Thymus (tissue), 11 donors: ENCODE measurements at regions not wholly inside any gene's neighbourhood (a gene's known extent, or its start where the extent isn't known, plus 50 kb on each side); places are given as distances from the start of the nearest gene placed in this dataset.

ENCODE experiments used
- DNase-seq, 9 donors: peaks; one replicate each; pipeline ENCODE4 v3.0.0-alpha.2; 2013; ENCODE audit warnings: low spot score in 9 of 9, low read depth in 6 of 9, missing footprints in 1 of 9
- H3K27ac ChIP-seq, 2 donors: one replicate each; pipeline ENCODE4 v1.5.1; 2013; ENCODE audit warnings: control low read depth in 1 of 2, low read depth in 1 of 2, low read length in 1 of 2, mild to moderate bottlenecking in 1 of 2, moderate library complexity in 1 of 2
- H3K27me3 ChIP-seq, 2 donors: one replicate each; pipeline ENCODE4 v1.5.1; 2013; ENCODE audit warnings: low read length in 1 of 2; ENCODE audit not compliant: control insufficient read depth in 2 of 2, insufficient read depth in 1 of 2
- H3K36me3 ChIP-seq, 2 donors: one replicate each; pipeline ENCODE4 v1.5.1; 2013; ENCODE audit warnings: low read length in 1 of 2, mild to moderate bottlenecking in 1 of 2, moderate library complexity in 1 of 2; ENCODE audit not compliant: control insufficient read depth in 2 of 2, insufficient read depth in 2 of 2
- H3K4me1 ChIP-seq, 2 donors: one replicate each; pipeline ENCODE4 v1.5.1; 2013; ENCODE audit warnings: low read length in 2 of 2; ENCODE audit not compliant: control insufficient read depth in 2 of 2, insufficient read depth in 2 of 2
- H3K4me3 ChIP-seq, 2 donors: one replicate each; pipeline ENCODE4 v1.5.1; 2013; ENCODE audit warnings: low read length in 2 of 2, control low read depth in 1 of 2, mild to moderate bottlenecking in 1 of 2
- H3K9me3 ChIP-seq, 2 donors: one replicate each; pipeline ENCODE4 v1.5.1; 2013; ENCODE audit warnings: low read length in 1 of 2, mild to moderate bottlenecking in 1 of 2; ENCODE audit not compliant: control insufficient read depth in 2 of 2, insufficient read depth in 1 of 2
- WGBS: extraction: QIAGEN DNeasy Blood & Tissue Kit; methylation state at CpG from one replicate; pipeline ENCODE4 v1.1.7; 2013; 5-methylcytosine and 5-hydroxymethylcytosine counted together
- donor health status: healthy.

- no peaks in the 10 kb centered on the region for H3K27me3 ChIP-seq
- no peaks in the 10 kb centered on the region for H3K4me1 ChIP-seq
- H3K27ac ChIP-seq: no peak overlapping the region
- H3K4me3 ChIP-seq: no peak overlapping the region
- 93% methylated on average over 8 of the region's 8 CpGs for WGBS
- H3K36me3 ChIP-seq: no peaks in the 10 kb centered on the region
- H3K9me3 ChIP-seq: no peaks in the 10 kb centered on the region
- peak in 1 of 9 donors; percentile 21 for DNase-seq
Observed at GRCh38 chr13:40233731-40234195, 432.7 kb downstream of the FOXO1 start.

GRCh38 chr13:40235160-40235796 is 431.2 kb downstream of the FOXO1 start:
- Histone ChIP-seq H3K4me3 (no peak overlapping the region), H3K4me1 (no peaks in the 10 kb centered on the region), H3K36me3 (no peaks in the 10 kb centered on the region), H3K9me3 (no peaks in the 10 kb centered on the region), H3K27me3 (no peaks in the 10 kb centered on the region), H3K27ac (peak overlapping the region in 1 of 2 donors; percentile 19)
- 90% methylated on average over 6 of the region's 6 CpGs for WGBS
- DNase-seq: no peak

GRCh38 chr13:40236566-40237168 is 429.8 kb downstream of the FOXO1 start:
- H3K4me3 ChIP-seq: no peak overlapping the region
- H3K27ac ChIP-seq: no peak overlapping the region
- DNase-seq: no peak
- no peaks in the 10 kb centered on the region for H3K4me1 ChIP-seq
- no peaks in the 10 kb centered on the region for H3K36me3 ChIP-seq
- H3K27me3 ChIP-seq: no peaks in the 10 kb centered on the region
- H3K9me3 ChIP-seq: no peaks in the 10 kb centered on the region
- WGBS: 87% methylated on average over 12 of the region's 12 CpGs

- H3K9me3 ChIP-seq: no peaks in the 10 kb centered on the region
- H3K4me3 ChIP-seq: no peak overlapping the region
- 99% methylated on average over 3 of the region's 3 CpGs for WGBS
- no peaks in the 10 kb centered on the region for H3K36me3 ChIP-seq
- H3K27ac ChIP-seq: no peak overlapping the region
- no peak for DNase-seq
- H3K27me3 ChIP-seq: no peaks in the 10 kb centered on the region
- H3K4me1 ChIP-seq: no peaks in the 10 kb centered on the region
Observed at GRCh38 chr13:40238761-40239160, 427.7 kb downstream of the FOXO1 start.

GRCh38 chr13:40240293-40240692 is 426.1 kb downstream of the FOXO1 start:
- 88% methylated on average over 2 of the region's 2 CpGs for WGBS
- Histone ChIP-seq H3K27me3 (no peaks in the 10 kb centered on the region), H3K27ac (no peak overlapping the region), H3K4me1 (no peaks in the 10 kb centered on the region), H3K9me3 (no peaks in the 10 kb centered on the region), H3K36me3 (no peaks in the 10 kb centered on the region), H3K4me3 (no peak overlapping the region)
- no peak for DNase-seq

GRCh38 chr13:40241125-40241798 is 425.2 kb downstream of the FOXO1 start:
- Histone ChIP-seq H3K27ac (no peak overlapping the region), H3K27me3 (no peaks in the 10 kb centered on the region), H3K9me3 (no peaks in the 10 kb centered on the region), H3K36me3 (no peaks in the 10 kb centered on the region), H3K4me3 (no peak overlapping the region), H3K4me1 (no peaks in the 10 kb centered on the region)
- 96% methylated on average over 3 of the region's 3 CpGs for WGBS
- DNase-seq: no peak

- Histone ChIP-seq H3K36me3 (no peaks in the 10 kb centered on the region), H3K4me1 (no peaks in the 10 kb centered on the region), H3K27ac (no peak overlapping the region), H3K9me3 (no peaks in the 10 kb centered on the region), H3K27me3 (no peaks in the 10 kb centered on the region), H3K4me3 (no peak overlapping the region)
- WGBS: 97% methylated on average over 3 of the region's 3 CpGs
- no peak for DNase-seq
Observed at GRCh38 chr13:40243047-40243446, 423.4 kb downstream of the FOXO1 start.

GRCh38 chr13:40243982-40244381 is 422.5 kb downstream of the FOXO1 start:
- no peaks in the 10 kb centered on the region for H3K4me1 ChIP-seq
- no peak overlapping the region for H3K4me3 ChIP-seq
- no peaks in the 10 kb centered on the region for H3K36me3 ChIP-seq
- no peak for DNase-seq
- whole genome bisulfite sequencing: 75% methylated on average over 3 of the region's 3 CpGs
- H3K27me3 ChIP-seq: no peaks in the 10 kb centered on the region
- no peak overlapping the region for H3K27ac ChIP-seq
- H3K9me3 ChIP-seq: no peaks in the 10 kb centered on the region

GRCh38 chr13:40245567-40245966 is 420.9 kb downstream of the FOXO1 start:
- DNase-seq: no peak
- Histone ChIP-seq H3K4me1 (no peaks in the 10 kb centered on the region), H3K36me3 (no peaks in the 10 kb centered on the region), H3K9me3 (no peaks in the 10 kb centered on the region), H3K27ac (no peak overlapping the region), H3K27me3 (no peaks in the 10 kb centered on the region), H3K4me3 (no peak overlapping the region)
- WGBS: 60% methylated on average over 3 of the region's 3 CpGs
